ENCODE measurements at regions not wholly inside any gene's neighbourhood (a gene's known extent, or its start where the extent isn't known, plus 50 kb on each side); places are given as distances from the start of the nearest gene placed in this dataset.

GRCh38 chr16:48441863-48442279, 56.7 kb upstream of the SIAH1 start:
- POLR2A ChIA-PET, result no interaction called here
- CTCF ChIA-PET, result no interaction called here

DNA sequence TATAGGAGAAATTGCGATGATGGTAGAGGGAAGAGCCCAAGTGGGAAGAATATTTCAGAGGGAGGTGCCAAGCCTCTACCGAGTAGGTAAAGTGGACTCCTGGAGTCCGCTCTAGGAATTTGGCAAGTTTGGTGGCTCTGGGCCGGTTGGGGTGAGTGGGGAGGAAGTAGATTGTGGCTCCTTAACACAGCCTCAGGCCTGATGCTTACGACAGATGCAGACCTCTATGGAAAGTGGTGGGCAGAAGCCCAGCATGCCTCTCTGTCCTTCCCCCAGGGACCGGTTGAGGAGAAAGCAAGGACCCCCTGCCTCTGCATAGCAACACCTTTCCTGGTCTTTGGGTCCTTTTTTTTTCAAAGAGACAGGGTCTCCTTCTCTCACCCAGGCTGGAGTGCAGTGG, 55.9 kb upstream of the SIAH1 start:
- CTCF ChIA-PET, result no interaction called here

DNA sequence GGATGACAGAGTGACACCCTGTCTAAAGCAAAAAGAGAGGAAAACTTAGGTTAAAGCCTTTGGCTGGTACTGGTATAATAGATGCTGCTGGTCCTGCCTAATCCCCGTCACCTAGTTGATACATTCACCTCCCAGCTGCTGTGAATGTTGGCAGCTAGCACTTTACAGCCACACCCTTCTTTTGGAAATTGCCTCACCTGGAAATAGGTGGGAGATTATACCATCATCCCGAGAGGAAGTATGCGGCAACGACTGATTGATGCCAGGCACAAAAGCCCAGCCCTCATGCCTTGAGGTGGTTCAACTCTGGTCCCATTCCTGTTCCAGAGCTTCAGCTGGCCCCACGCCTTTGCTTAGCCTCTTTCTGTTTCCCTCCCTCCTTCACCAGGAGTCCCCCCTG, 53.2 kb upstream of the SIAH1 start:
- POLR2A ChIA-PET, result no interaction called here
- CTCF ChIA-PET, result no interaction called here

More for the DNA sequence above, 55.9 kb upstream of the SIAH1 start:
- POLR2A ChIA-PET, result no interaction called here

DNA sequence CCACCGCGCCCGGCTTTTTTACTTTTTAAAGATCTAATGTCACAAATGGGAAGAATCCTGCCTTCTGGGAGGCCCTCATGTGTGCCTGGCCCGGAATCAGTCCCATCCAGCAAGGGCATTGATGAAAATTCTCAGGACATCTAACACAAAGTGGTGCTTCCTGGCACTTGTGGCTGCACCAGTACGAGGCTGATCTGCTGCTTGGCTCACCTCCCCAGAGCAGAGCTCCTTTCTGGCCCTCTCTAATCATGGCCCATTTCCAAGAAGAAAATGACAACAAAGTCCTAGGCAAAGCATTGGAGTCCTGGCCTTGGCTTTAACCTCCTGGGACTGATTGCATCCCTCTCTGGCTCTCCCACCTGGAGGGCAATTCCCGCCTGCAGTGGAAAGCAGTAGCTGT, 50.7 kb upstream of the SIAH1 start:
- POLR2A ChIA-PET, result no interaction called here

DNA sequence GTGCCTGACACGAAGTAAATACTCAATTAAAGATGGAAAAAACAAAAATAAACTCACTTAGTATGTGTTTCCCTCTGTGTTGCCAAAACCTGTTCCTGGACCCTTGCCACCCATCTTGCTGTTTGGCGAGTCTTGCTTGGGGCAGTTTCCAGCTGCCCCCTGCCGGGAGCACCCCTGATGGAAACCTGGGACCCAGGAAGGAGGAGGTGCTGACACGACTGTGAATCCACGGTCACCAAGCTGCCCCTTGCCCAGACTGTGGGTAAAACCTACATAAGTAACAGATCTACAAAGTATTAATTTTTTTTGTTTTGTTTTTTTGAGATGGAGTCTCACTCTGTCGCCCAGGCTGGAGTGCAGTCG, 50.1 kb upstream of the SIAH1 start:
- ChIA-PET POLR2A (no interaction called here), CTCF (no interaction called here)

More for the DNA sequence above, 50.7 kb upstream of the SIAH1 start:
- CTCF ChIA-PET, result no interaction called here

Data from activated CD8-positive, alpha-beta memory T cell treated with anti-CD3 and anti-CD28 coated beads for 36 hours (primary cell).